GM18873 (cell line): ENCODE measurements at regions not wholly inside any gene's neighbourhood (a gene's known extent, or its start where the extent isn't known, plus 50 kb on each side); places are given as distances from the start of the nearest gene placed in this dataset.
"Not testable (repeated sequence)": the region's sequence is repeated elsewhere in the genome, so short reads cannot be mapped to it uniquely, and the experiment has no call there.

Source experiments
- ATAC-seq: cut with Tn5 transposase; IDR thresholded peaks from one replicate; pipeline ENCODE4 v1.9.1; 2021; ENCODE audit warnings: mild to moderate bottlenecking, moderate library complexity, moderate number of reproducible peaks; ENCODE audit not compliant: unreplicated experiment, low FRiP score

DNA sequence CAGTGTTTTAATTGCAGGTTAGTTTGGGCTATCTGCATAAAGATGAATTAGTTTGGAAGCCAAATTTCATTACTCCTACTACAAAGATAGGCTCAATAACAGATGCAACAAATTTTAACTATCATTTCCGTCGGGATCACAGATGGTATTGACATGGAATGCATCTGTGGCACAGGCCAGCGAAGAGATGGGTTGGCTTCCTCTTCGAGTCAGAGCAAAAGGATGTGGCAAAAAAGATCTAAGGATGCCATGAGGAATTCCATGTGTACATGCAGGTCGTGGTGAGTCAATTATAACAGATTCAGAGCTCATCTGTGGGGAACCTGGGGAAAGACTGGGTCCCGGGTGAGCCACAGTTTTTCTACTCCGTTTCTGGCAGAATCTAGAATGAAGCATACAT lies 83.0 kb upstream of the CITED2 start:
- no peak for ATAC-seq

DNA sequence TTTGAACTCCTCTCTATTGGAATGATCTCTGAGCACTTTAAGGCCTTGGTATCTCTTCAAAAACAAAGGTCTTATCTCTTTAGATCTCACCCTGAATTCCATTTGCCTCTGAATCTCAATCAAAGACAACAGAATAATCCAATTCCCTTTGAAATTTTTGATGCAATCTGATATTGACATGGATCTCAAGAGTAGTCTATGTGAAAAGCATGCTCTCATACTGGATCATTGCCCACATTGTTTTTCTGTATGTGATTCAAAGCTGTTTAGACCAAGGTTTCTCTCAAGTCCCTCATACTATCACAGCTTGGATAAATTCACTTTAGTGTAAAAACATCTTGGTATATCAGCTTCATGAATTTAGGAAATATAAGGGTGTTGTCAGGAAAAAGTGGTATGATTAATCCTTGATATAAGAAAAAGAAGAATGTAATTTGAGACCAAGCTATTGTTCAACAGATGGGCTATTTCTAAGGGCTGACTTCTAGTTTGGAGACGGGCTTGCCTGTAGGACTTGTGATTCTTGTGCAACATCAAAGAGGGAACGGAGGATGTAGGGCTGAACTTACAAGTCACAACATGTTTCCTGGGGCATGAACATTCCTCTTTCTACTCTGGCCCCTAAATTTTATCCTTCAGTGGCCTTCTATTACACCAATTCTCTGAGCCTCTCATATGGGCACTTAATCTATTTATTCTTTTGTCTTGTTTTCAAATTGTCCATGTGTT lies 77.9 kb upstream of the CITED2 start:
- no peak for ATAC-seq

- ATAC-seq = no peak
Observed at GRCh38 chr6:139449611-139450000, 75.2 kb upstream of the CITED2 start.

DNA sequence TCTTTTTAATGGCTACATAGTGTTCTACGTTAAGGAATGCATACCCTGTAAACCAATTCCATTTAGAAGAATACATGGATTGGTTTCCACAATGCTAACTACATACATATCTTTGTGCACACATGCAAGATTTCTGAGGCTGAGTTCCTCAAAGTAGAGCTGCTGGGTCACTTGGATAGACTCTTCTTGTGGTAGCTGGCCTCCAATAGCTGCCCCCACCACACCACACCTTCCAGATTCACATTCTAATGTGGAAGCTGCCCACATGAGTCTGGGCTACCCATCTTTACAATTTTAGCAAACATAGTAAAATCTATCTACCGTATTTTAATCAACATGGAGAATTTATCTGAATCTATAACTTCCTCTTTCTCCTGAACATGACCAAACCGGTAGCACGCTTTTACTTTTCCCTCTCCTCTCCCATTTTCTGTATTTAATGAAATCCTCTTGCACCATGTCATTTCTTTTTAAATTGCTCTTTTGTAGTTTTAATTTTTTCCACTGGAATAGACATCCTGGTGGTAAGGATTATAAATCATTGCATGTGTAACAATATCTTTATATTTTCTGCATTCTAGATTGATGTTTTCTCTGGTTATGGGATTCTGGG lies 74.7 kb upstream of the CITED2 start:
- ATAC-seq = no peak

GRCh38 chr6:139448051-139448649 lies 73.7 kb upstream of the CITED2 start:
- peak; percentile 88 for ATAC-seq

DNA sequence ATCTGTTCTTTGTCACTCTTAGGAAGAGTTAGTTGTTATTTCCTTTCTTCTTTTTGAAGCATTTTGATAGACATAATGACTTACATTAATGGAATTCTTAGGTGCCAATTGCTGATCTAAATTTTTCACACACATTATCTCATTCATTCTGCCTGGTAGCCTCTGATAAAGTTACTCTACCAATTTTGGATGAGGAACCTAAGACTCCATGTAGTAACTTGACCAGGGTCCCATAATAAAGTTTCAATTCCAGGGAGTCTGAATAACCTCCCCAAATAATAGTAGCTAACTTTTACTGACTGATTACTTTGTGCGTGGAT lies 73.2 kb upstream of the CITED2 start:
- no peak for ATAC-seq

GRCh38 chr6:139446768-139447655 lies 72.6 kb upstream of the CITED2 start:
- no peak for ATAC-seq

DNA sequence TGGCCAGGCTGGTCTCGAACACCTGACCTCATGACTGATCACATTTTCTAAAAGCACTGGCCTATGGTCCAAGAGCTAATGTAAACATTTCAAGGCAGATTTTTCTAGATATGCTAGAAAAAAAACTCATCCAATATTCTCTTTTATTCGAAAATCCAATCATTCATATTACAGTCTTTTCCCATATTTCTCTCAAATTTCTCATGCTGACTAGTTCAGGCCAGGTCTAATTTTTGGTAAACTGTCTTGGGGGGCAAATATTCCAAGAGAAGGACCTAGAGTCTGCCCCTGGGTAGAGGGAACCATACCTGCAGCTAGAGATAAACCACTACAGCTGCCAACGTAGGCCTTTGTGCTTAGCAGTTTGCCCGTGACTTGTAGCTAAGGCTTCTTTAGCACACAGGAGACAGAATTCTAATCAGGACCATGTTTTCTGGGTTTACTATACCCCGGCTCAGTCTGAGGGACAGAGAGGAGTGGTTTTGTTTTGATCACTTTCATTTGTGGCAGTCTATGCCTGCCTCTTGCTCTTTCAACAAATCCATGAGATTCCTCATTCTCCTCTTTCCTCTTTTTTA lies 71.8 kb upstream of the CITED2 start:
- ATAC-seq = no peak

GRCh38 chr6:139444273-139444787 lies 69.9 kb upstream of the CITED2 start:
- ATAC-seq = not testable (repeated sequence)

- no peak for ATAC-seq
Observed at GRCh38 chr6:139443231-139444112, 69.0 kb upstream of the CITED2 start.

DNA sequence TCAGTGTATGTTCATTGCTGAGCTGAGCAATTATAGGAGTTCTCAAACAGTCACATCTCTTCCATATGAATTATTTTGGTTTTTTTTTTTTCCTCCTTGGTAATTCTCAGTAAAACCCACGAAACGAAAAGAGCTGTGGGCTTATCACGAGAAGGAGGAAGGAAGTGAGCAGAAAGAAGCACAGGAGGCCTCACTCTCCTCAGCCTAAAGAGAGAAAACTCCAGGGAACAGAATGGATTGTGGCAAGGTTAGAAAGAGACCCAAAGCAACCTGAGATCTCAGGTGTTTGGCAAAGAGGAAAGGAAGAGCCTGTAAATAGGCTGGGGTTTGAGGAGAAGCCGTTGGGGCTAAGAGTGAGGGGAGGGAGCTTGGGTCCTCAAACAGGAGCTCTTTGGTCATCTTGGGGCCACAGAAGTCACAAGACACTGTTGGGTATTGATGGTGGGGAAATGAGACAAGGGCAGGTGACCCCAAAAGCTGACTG lies 67.8 kb upstream of the CITED2 start:
- ATAC-seq = no peak

DNA sequence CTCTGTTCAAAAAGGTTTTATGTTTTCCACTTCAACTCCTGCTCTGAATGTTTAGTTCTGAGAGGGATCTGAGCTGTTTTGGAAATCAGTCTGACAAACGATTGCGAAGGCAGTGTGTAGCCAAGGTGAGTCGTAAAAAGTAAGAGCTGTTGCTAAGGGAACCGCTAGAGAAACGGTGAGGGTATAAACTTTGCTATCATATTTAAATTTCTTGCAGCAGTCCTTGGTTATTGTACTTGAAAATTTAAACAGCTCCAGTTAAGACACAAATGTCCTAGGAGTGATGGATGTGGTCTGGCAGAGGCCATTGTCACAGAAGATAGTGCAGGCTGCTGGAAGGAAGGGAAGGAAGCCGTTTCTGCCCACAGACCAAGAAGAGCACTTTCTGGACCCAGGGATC lies 64.9 kb upstream of the CITED2 start:
- no peak for ATAC-seq

DNA sequence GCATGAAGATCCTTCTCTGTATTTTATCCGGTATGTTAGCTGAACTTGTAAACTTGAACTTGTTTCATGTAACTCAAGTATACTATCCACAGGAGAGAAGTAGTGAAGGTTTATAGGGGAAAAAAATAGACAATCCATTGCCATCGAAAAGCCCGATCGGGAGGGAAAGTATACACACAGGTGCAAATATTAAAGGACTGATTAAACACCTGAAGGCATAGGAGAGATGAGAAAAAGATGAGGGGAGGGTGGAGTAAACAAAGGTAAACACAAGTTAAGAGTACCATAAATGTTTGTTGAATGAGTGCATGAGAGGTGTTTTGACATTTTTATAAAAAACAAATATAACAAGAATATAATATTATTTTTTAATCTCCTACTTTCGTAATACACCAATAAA lies 64.3 kb upstream of the CITED2 start:
- no peak for ATAC-seq

- no peak for ATAC-seq
Observed at GRCh38 chr6:139436957-139437348, 62.5 kb upstream of the CITED2 start.

- no peak for ATAC-seq
Observed at GRCh38 chr6:139436200-139436956, 61.9 kb upstream of the CITED2 start.

- no peak for ATAC-seq
Observed at GRCh38 chr6:139433631-139434419, 59.4 kb upstream of the CITED2 start.

DNA sequence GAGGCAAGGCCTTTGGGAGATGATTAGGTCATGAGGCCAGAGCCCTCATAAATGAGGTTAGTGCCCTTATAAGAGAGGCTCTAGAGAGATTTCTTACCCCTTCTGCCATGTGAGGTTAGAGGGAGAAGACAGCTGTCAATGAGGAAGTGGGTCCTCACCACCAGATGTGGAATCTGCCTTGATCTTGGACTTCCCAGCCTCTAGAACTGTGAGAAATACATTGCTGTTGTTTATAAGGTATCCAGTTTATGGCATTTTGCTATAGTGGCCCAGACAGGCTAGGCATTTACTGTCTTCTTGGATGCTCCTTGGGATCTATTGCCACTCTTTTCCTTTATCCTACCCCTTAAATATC lies 57.1 kb upstream of the CITED2 start:
- no peak for ATAC-seq
